Stimulated activated CD8-positive, alpha-beta memory T cell treated with anti-CD3 and anti-CD28 coated beads, Interleukin-15, amount 100 ng/mL, for 48 hours (primary cell): ENCODE measurements at regions not wholly inside any gene's neighbourhood (a gene's known extent, or its start where the extent isn't known, plus 50 kb on each side); places are given as distances from the start of the nearest gene placed in this dataset.

Source experiments
- DNase-seq, 2 donors: peaks; one replicate each; pipeline ENCODE4 v3.0.0-alpha.2; 2020; ENCODE audit warnings: low read depth in 2 of 2

GRCh38 chr4:124529131-124529530 is 183.4 kb downstream of the ANKRD50 start:
- no peak for DNase-seq

DNA sequence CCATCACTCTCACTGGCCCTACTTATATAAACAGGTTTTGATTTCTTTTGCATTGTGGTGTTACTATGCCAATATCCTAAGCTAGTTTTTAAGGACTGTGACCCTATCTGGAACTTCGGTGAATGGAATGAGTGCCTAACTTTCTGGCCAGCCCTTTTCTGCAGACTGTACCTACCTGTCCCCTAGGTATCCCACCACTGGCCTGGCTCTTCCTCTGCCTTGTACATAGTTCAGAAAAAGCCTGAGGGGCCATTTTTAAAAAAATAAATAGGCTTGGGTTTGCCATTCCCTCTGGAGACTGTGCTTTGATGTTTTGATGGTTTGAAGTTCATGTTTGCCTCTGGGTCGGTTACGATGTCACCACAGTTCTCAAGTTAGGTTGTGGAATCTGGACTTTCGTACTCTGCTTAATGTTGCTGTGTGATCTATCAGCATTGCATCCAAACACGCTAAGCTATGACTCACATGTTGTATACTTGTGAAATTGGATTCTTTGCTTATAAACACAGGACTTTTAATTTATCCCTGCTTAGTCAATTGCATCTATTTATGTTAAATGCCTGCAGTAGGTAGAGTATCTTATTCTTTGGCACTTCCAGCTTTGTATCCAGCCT is 182.0 kb downstream of the ANKRD50 start:
- DNase-seq = no peak

DNA sequence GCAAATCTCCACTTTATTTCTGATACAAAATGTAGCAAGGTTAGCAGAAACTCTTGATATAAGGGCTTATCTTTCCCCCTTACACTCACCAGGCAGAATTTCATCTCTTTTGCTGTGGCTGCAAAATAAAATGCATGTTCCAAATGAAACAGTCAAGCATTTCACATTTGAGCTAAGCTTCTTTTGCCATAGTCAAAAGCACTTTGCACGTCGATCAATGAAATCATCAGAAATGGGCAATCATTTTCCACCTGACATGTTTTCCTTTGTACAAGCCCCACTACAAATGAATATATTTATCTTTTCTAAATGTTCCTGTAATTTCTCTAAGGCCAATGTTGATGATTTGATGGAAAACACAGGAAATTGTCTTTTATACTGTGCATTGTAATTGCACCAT is 178.4 kb downstream of the ANKRD50 start:
- no peak for DNase-seq

GRCh38 chr4:124535003-124535402 is 177.5 kb downstream of the ANKRD50 start:
- DNase-seq = no peak

DNA sequence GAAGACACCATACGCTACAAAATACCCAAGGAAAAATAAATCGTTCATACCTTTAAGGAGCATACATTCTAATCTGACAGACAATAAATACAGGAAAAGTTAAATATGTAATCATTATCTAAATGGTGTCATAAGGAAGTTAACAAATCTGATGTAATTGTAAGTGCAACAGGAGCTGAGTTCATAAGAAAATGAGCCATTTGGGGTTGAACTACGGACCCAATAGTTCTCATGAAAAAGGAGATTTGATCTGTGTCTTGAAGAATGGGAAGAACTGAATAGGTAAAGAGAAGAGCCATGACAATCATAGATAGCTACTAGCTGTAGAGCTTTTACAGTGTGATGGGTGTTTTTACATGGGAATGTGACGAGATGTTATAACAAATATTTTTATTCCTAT is 175.6 kb downstream of the ANKRD50 start:
- no peak for DNase-seq

GRCh38 chr4:124537971-124538370 is 174.6 kb downstream of the ANKRD50 start:
- no peak for DNase-seq

- DNase-seq = no peak
Observed at GRCh38 chr4:124540014-124540413, 172.5 kb downstream of the ANKRD50 start.

DNA sequence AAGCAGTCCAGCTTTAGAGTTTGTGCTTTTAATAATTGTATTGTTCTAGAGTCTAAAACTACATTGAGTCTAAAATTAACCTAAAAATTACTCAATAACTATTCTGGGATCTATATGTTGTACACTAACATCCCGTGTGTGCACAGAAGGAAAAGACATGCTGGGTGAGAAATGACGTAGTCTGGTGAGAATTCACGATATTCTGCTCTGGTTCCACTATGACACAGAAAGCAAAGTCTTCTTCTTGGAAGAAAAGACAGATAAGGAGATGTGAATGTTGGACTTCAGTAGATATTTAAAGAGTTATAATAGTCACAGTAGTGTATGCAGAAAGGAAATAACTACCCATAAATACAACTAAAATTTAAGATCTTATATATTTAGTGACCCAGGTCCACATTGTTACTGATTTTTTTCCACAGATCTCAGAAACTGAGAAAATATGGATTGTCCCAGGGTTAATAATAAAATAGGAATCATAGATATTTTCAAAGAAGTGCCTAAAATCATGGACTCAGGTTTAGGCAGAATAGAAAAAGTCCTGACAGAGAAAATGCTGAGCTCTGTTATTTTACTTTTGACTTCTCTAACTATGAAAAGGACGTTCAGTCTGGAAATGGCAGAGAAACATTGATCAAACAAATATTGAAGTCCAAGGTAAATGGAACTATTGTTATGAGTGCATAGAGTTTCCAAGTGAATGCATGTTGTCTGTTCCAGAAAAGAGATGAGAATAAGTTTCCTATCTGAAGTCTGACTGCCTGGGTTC is 170.7 kb downstream of the ANKRD50 start:
- no peak for DNase-seq

- no peak for DNase-seq
Observed at GRCh38 chr4:124555959-124556358, 156.6 kb downstream of the ANKRD50 start.

- no peak for DNase-seq
Observed at GRCh38 chr4:124564121-124564520, 148.4 kb downstream of the ANKRD50 start.

GRCh38 chr4:124565371-124565770 is 147.2 kb downstream of the ANKRD50 start:
- no peak for DNase-seq

- no peak for DNase-seq
Observed at GRCh38 chr4:124566030-124566429, 146.5 kb downstream of the ANKRD50 start.

DNA sequence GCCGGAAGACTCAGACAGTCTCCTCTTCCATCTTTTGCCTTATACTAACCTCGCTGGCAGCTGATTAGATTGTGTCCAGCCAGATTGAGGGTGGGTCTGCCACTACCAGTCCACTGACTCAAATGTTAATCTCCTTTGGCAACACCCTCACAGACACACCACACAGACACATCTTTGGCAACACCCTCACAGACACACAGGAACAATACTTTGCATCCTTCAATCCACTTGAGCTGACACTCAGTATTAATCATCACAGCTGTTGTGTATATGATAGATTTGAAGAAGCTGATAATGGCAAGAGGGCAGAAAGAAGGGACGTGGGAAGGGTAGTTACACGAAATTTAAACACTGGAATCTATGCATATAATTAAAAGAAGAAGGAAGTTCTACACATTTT is 139.5 kb downstream of the ANKRD50 start:
- no peak for DNase-seq

- DNase-seq = no peak
Observed at GRCh38 chr4:124579896-124580295, 132.6 kb downstream of the ANKRD50 start.

DNA sequence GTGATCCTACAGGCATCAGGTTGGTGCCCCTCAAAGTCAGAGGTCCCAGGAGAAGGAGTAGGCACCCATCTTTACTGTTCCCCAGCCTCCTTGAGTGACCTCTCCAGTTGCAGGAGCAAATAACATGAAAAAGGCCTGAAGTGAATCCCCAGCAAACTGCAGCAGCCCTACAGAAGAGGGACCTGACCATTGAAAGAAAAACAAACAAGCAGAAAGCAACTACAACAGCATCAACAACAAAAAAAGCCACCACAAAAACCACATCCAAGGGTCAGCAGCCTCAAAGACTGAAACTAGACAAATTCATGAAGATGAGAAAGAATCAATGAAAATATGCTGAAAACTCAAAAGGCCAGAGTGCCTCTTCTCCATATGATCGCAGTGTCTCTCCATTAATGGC is 128.7 kb downstream of the ANKRD50 start:
- DNase-seq = no peak

GRCh38 chr4:124589786-124590185 is 122.7 kb downstream of the ANKRD50 start:
- DNase-seq = no peak

DNA sequence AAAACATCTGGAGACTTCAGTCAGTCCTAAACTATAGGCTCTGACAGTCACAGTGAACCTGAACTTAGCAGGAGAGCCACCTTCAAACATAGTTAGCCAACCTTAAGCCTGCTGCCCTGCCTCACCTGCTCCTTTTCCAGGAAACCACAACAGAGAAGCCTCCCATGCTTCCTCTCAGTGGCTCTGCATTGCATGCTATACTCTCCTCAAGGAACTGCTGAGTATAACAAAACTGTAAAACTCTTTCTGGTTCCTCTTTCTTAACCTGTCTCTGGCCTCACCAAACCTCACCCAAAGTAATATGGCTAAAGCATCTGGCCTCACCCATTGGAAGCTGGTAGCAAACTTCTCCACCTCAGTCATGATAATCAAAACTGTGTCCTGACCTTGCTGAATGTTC is 122.1 kb downstream of the ANKRD50 start:
- no peak for DNase-seq

DNA sequence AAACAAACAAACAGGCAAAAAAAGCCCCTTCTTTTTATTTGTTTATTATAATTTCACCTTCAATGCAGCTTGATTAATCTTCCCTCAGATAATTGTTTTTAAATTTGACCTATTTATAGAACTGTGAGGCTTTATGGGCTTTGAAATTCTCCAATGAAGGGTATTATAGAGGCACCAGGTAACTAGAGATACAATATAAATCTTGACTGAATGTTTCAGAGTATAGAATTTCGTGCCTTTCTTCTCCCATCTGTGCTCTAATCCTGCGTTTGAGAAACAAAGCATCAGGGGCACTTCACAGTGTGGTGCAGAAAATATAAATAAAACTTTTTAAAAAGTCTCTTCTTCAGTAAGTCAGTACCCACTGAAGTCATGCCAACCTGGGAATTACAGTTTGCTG is 120.9 kb downstream of the ANKRD50 start:
- no peak for DNase-seq

DNA sequence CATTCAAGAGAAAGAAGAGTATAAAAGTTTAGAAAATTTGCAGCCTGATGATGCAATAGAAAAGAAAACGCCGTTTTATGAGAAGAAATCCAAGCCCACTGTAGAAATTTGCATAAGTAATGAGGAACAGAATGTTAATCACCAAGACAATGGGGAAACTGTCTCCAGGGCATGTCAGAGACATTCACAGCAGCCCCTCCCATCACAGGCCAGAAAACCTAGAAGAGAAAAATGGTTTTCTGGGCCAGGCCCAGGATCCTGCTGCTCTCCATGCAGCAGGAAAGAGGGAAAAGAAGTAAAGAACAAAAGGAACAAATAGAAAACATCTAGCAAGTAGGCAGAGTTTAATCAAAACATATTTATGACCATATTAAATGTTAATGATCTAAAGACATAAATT is 119.0 kb downstream of the ANKRD50 start:
- DNase-seq = no peak

DNA sequence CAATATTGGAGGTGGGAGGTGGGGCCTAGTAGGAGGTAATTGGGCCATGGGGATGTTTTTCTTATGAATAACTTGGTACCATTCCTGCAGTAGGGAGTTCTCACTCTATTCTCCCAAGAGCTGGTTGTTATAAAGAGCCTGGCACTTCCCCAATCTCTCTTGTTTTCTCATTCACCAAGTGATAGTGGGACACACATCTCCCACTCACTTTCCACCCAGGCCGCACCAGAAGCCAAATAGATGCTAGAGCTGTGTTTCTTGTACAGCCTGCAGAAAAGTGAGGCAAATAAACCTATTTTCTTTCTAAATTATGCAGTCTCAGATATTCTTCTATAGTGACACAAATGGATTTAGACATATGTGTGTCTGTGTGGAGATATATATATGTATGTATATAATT is 117.6 kb downstream of the ANKRD50 start:
- no peak for DNase-seq

- no peak for DNase-seq
Observed at GRCh38 chr4:124596816-124597215, 115.7 kb downstream of the ANKRD50 start.

DNA sequence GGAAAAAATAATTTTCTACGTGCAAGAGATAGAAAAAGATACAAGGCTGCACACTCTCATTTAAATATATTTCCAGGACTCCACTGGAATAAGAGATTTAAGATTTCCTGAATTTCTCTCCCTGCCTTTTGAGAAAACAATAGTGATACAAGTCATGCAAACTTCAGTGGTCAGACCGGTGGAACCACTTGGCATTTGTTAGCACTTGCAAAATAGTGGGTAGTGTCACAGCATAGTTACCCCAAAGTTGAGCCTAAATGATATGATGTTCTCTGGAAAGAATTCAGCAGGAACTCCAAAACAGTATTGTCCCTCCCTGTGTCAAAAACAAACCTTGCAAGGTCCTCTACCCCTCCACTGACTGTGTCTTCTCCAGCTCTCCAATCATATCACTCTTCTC is 102.3 kb downstream of the ANKRD50 start:
- no peak for DNase-seq
